SK-N-SH (cell line): ENCODE measurements at regions not wholly inside any gene's neighbourhood (a gene's known extent, or its start where the extent isn't known, plus 50 kb on each side); places are given as distances from the start of the nearest gene placed in this dataset.

Experiments used
- CTCF ChIA-PET: fragments of 300-600, 350-600 bp; formaldehyde crosslinking; extraction: SDS; loops from one replicate; lab custom pipeline; 2021; lab: Yijun Ruan, JAX
- POLR2A ChIA-PET: fragments of 350-600 bp; sonication (Branson Sonifier 250); formaldehyde crosslinking; extraction: SDS; loops from one replicate; lab custom pipeline; 2020; ENCODE audit warnings: antibody characterized with exemption, inconsistent platforms; lab: Yijun Ruan, JAX
- DNase-seq: peaks from one replicate; pipeline ENCODE4 v3.0.0; 2012
- H2AFZ ChIP-seq: fragments of 200-600 bp; sonication (generic); 2 replicates; pipeline ENCODE4 v1.8.1; 2016; ENCODE audit warnings: antibody characterized with exemption, mild to moderate bottlenecking, low read depth
- H3F3A ChIP-seq: fragments of 200-600 bp; sonication (generic); replicated peaks from 2 replicates; pipeline ENCODE3; 2016; ENCODE audit warnings: antibody characterized with exemption, mild to moderate bottlenecking; ENCODE audit not compliant: insufficient read depth
- H3K27ac ChIP-seq, 2 experiments: fragments of 200-500 bp in 1 of 2; fragments of 200-600 bp in 1 of 2; sonication (Bioruptor generic) in 1 of 2; sonication (generic), shearing (Covaris generic) in 1 of 2; 2 replicates each; pipeline versions ENCODE4 v1.5.1 to v1.6.1; 2014 to 2016; ENCODE audit warnings: low read depth in 2 of 2, inconsistent platforms in 1 of 2, low read length in 1 of 2, mild to moderate bottlenecking in 1 of 2, mixed read lengths in 1 of 2
- H3K27me3 ChIP-seq: fragments of 200-600 bp; sonication (generic), shearing (Covaris generic); 2 replicates; pipeline ENCODE4 v1.6.1; 2016; ENCODE audit warnings: mixed run types; ENCODE audit not compliant: insufficient read depth
- H3K36me3 ChIP-seq, 2 experiments: fragments of 200-500 bp in 1 of 2; fragments of 200-600 bp in 1 of 2; sonication (Bioruptor generic) in 1 of 2; sonication (generic) in 1 of 2; replicated peaks in 1 of 2; 2 replicates each; pipeline versions ENCODE3 to v1.5.1; 2014 to 2016; ENCODE audit warnings: low read length in 1 of 2, mild to moderate bottlenecking in 1 of 2; ENCODE audit not compliant: insufficient read depth in 2 of 2, control insufficient read depth in 1 of 2
- H3K4me1 ChIP-seq, 2 experiments: fragments of 200-500 bp in 1 of 2; fragments of 200-600 bp in 1 of 2; sonication (Bioruptor generic) in 1 of 2; sonication (generic), shearing (Covaris generic) in 1 of 2; 2 replicates each; pipeline versions ENCODE4 v1.5.1 to v1.6.1; 2014 to 2016; ENCODE audit warnings: low read depth in 1 of 2, low read length in 1 of 2, mixed run types in 1 of 2; ENCODE audit not compliant: insufficient read depth in 2 of 2, control insufficient read depth in 1 of 2
- H3K4me2 ChIP-seq: fragments of 200-600 bp; sonication (generic), shearing (Covaris generic); 2 replicates; pipeline ENCODE4 v1.6.1; 2017; ENCODE audit warnings: mixed run types
- H3K4me3 ChIP-seq, 2 experiments: fragments of 200-500 bp in 1 of 2; fragments of 200-600 bp in 1 of 2; sonication (Bioruptor generic) in 1 of 2; sonication (generic), shearing (Covaris generic) in 1 of 2; 2 replicates each; pipeline versions ENCODE4 v1.5.1 to v1.8.1; 2014 to 2016; ENCODE audit warnings: low read depth in 2 of 2, inconsistent platforms in 1 of 2, low read length in 1 of 2, mild to moderate bottlenecking in 1 of 2, mixed read lengths in 1 of 2, moderate library complexity in 1 of 2
- H3K79me2 ChIP-seq: fragments of 200-600 bp; sonication (generic); 2 replicates; pipeline ENCODE4 v1.8.1; 2017; ENCODE audit warnings: mild to moderate bottlenecking; ENCODE audit not compliant: insufficient read depth
- H3K9ac ChIP-seq: fragments of 200-600 bp; sonication (generic); 2 replicates; pipeline ENCODE4 v1.6.1; 2017; ENCODE audit warnings: mixed run types
- H3K9me2 ChIP-seq: fragments of 200-600 bp; sonication (generic); 2 replicates; pipeline ENCODE4 v1.6.1; 2017; ENCODE audit warnings: mixed run types
- H3K9me3 ChIP-seq: fragments of 200-600 bp; sonication (generic); 2 replicates; pipeline ENCODE4 v1.6.1; 2017; ENCODE audit warnings: mixed run types, mild to moderate bottlenecking, moderate library complexity
- H4K20me1 ChIP-seq: fragments of 200-600 bp; sonication (generic); 2 replicates; pipeline ENCODE4 v1.6.1; 2017; ENCODE audit warnings: mild to moderate bottlenecking, mixed run types; ENCODE audit not compliant: insufficient read depth
- CHD2 ChIP-seq: fragments of 150-350 bp; IDR thresholded peaks from 2 replicates; pipeline ENCODE4 v1.6.1; 2018; ENCODE audit warnings: low read length; ENCODE audit not compliant: partially characterized antibody
- ELF1 ChIP-seq: IDR thresholded peaks from 2 replicates; pipeline ENCODE4 v1.4.0; 2012
- FOXM1 ChIP-seq: IDR thresholded peaks from 2 replicates; pipeline ENCODE4 v1.4.0; 2012; ENCODE audit warnings: low read depth, mild to moderate bottlenecking
- GABPA ChIP-seq: IDR thresholded peaks from 2 replicates; pipeline ENCODE4 v1.4.0; 2012; ENCODE audit warnings: low read depth, mild to moderate bottlenecking
- JUND ChIP-seq: IDR thresholded peaks from 2 replicates; pipeline ENCODE4 v1.4.0; 2012
- MEF2A ChIP-seq: IDR thresholded peaks from 2 replicates; pipeline ENCODE4 v1.4.0; 2012; ENCODE audit warnings: low read depth, borderline replicate concordance
- MXI1 ChIP-seq: IDR thresholded peaks from 2 replicates; pipeline ENCODE4 v1.6.1; 2012; ENCODE audit warnings: mild to moderate bottlenecking, low read depth, low read length, improper control_type of control experiment
- NFIC ChIP-seq: IDR thresholded peaks from 2 replicates; pipeline ENCODE4 v1.4.0; 2012; ENCODE audit warnings: borderline replicate concordance
- POLR2AphosphoS5 ChIP-seq: IDR thresholded peaks from 2 replicates; pipeline ENCODE4 v1.6.1; 2012; ENCODE audit warnings: low read depth, low read length
- RCOR1 ChIP-seq: fragments of 150-350 bp; IDR thresholded peaks from 2 replicates; pipeline ENCODE4 v1.6.1; 2017; ENCODE audit warnings: antibody characterized with exemption, low read length
- TEAD4 ChIP-seq: IDR thresholded peaks from 2 replicates; pipeline ENCODE4 v1.4.0; 2012; ENCODE audit warnings: mild to moderate bottlenecking, borderline replicate concordance; ENCODE audit not compliant: insufficient read depth
- WGBS: methylation state at CpG from one replicate; pipeline ENCODE4 v1.1.6; 2017; ENCODE audit warnings: low lambda C conversion rate; 5-methylcytosine and 5-hydroxymethylcytosine counted together
- TF ChIP-seq, protein P1 (sequence below): fragments of 150-350 bp; IDR thresholded peaks from 2 replicates; pipeline ENCODE4 v1.6.1; 2017; ENCODE audit warnings: antibody characterized with exemption, low read length, low read depth, borderline replicate concordance
- TF ChIP-seq, protein P2 (sequence below): fragments of 150-350 bp; IDR thresholded peaks from 2 replicates; pipeline ENCODE4 v1.6.1; 2016; ENCODE audit warnings: mild to moderate bottlenecking, low read depth, low read length
- TF ChIP-seq, protein P3 (sequence below): IDR thresholded peaks from 2 replicates; pipeline ENCODE4 v1.4.0; 2012; ENCODE audit warnings: low read depth
- TF ChIP-seq, protein P4 (sequence below): IDR thresholded peaks from 2 replicates; pipeline ENCODE4; 2012
- TF ChIP-seq, protein P5 (sequence below): IDR thresholded peaks from 2 replicates; pipeline ENCODE4 v1.4.0; 2012; ENCODE audit warnings: low read depth, borderline replicate concordance

DNA sequence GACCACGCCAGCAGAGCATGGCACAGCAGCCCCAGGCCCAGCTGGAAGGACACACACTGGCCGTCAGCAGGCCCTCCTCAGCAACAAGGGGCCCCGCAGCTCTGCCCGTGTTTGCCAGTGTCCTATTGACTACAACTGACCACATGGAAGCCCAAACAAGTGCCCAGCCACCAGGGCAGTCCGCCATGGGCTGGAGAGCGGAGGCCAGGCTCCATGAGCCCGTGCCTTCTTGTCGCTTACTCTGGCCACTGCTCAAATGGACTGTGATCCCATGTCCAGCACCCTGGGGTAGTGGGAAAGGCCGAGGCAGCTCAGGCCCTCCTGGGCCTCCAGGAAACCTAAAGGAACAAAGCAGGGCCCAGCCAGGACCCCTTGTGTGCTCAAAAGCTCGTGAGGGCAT is 53.9 kb upstream of the TAF1B start:
- no peak for DNase-seq
- Histone ChIP-seq H3K27ac (no peak overlapping the region), H3K79me2 (no peaks in the 10 kb centered on the region), H3K9ac (no peak overlapping the region), H4K20me1 (no peaks in the 10 kb centered on the region), H3F3A (no peaks in the 10 kb centered on the region), H2AFZ (no peak overlapping the region), H3K4me3 (no peak overlapping the region), H3K27me3 (no peaks in the 10 kb centered on the region), H3K9me2 (no peaks in the 10 kb centered on the region), H3K4me1 (no peaks in the 10 kb centered on the region), H3K9me3 (no peaks in the 10 kb centered on the region), H3K4me2 (no peak overlapping the region), H3K36me3 (no peaks in the 10 kb centered on the region)
- WGBS: 72% methylated on average over 2 of the region's 10 CpGs
- no peak for TF ChIP-seq POLR2AphosphoS5
- ChIA-PET POLR2A (no interaction called here), CTCF (interaction anchor here (1.6 to 7.2 kb wide), 4 partner anchors 11 to 25 kb away, joined by 4 to 51 read pairs (median 25); no protein-coding TSS in a partner anchor)

DNA sequence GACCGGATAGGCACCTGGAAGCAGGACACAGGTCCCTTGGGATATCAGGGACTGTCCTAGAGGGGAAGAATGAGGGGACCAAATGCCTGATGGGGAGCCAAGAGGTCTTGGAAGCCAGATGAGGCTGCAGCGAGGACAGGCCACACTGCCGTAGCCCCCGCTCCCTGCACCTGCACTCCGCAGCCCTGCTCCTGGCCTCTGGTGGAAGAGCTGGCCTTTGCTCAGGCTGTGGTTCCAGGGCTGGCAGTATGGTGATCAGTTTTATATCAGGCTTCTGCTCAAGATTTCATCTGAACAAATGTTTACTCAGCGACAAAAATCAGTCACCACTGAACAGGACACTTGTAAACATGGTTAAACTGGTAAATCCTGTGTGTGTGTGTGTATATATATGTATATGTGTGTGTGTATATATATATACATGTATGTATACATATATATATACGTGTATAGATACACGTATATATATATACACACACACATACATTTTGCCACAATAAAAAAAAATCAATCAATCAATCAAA is 52.5 kb upstream of the TAF1B start:
- no peaks in the 10 kb centered on the region for H3F3A ChIP-seq
- H2AFZ ChIP-seq: no peak overlapping the region
- H3K9me2 ChIP-seq: no peaks in the 10 kb centered on the region
- H4K20me1 ChIP-seq: no peaks in the 10 kb centered on the region
- WGBS: 73% methylated on average over 8 of the region's 8 CpGs
- H3K9me3 ChIP-seq: no peaks in the 10 kb centered on the region
- no peaks in the 10 kb centered on the region for H3K4me1 ChIP-seq
- TF ChIP-seq, protein P1, sequence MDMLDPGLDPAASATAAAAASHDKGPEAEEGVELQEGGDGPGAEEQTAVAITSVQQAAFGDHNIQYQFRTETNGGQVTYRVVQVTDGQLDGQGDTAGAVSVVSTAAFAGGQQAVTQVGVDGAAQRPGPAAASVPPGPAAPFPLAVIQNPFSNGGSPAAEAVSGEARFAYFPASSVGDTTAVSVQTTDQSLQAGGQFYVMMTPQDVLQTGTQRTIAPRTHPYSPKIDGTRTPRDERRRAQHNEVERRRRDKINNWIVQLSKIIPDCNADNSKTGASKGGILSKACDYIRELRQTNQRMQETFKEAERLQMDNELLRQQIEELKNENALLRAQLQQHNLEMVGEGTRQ: no peak
- TF ChIP-seq, protein P2, sequence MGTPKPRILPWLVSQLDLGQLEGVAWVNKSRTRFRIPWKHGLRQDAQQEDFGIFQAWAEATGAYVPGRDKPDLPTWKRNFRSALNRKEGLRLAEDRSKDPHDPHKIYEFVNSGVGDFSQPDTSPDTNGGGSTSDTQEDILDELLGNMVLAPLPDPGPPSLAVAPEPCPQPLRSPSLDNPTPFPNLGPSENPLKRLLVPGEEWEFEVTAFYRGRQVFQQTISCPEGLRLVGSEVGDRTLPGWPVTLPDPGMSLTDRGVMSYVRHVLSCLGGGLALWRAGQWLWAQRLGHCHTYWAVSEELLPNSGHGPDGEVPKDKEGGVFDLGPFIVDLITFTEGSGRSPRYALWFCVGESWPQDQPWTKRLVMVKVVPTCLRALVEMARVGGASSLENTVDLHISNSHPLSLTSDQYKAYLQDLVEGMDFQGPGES: no peak
- TF ChIP-seq, protein P3, sequence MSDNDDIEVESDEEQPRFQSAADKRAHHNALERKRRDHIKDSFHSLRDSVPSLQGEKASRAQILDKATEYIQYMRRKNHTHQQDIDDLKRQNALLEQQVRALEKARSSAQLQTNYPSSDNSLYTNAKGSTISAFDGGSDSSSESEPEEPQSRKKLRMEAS: no peak
- TF ChIP-seq CHD2 (no peak), MXI1 (no peak), GABPA (no peak), POLR2AphosphoS5 (no peak), NFIC (no peak), RCOR1 (no peak), TEAD4 (no peak), ELF1 (no peak), MEF2A (no peak), JUND (no peak), FOXM1 (no peak)
- TF ChIP-seq, protein P4, sequence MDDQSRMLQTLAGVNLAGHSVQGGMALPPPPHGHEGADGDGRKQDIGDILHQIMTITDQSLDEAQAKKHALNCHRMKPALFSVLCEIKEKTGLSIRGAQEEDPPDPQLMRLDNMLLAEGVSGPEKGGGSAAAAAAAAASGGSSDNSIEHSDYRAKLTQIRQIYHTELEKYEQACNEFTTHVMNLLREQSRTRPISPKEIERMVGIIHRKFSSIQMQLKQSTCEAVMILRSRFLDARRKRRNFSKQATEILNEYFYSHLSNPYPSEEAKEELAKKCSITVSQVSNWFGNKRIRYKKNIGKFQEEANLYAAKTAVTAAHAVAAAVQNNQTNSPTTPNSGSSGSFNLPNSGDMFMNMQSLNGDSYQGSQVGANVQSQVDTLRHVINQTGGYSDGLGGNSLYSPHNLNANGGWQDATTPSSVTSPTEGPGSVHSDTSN: no peak
- TF ChIP-seq, protein P5, sequence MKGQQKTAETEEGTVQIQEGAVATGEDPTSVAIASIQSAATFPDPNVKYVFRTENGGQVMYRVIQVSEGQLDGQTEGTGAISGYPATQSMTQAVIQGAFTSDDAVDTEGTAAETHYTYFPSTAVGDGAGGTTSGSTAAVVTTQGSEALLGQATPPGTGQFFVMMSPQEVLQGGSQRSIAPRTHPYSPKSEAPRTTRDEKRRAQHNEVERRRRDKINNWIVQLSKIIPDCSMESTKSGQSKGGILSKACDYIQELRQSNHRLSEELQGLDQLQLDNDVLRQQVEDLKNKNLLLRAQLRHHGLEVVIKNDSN: no peak
- TF ChIP-seq, all 33 proteins: peak for 0
- Histone ChIP-seq H3K27ac (no peak overlapping the region), H3K4me3 (no peak overlapping the region), H3K27me3 (no peaks in the 10 kb centered on the region), H3K9ac (no peak overlapping the region), H3K36me3 (no peaks in the 10 kb centered on the region), H3K4me2 (no peak overlapping the region), H3K79me2 (no peaks in the 10 kb centered on the region)
- ChIA-PET CTCF (interaction anchor here (1.4 to 7.2 kb wide), 4 partner anchors 9 to 193 kb away, joined by 3 to 51 read pairs (median 24); no protein-coding TSS in a partner anchor), POLR2A (no interaction called here)
- no peak for DNase-seq
